CD4-positive, alpha-beta T cell treated with Interleukin-6 at 100 ng/mL for 8 hours (primary cell): ENCODE measurements at regions not wholly inside any gene's neighbourhood (a gene's known extent, or its start where the extent isn't known, plus 50 kb on each side); places are given as distances from the start of the nearest gene placed in this dataset.
A peak's percentile ranks its signal among the peaks of the same experiment; 100 is the strongest.
"Not testable (repeated sequence)": the region's sequence is repeated elsewhere in the genome, so short reads cannot be mapped to it uniquely, and the experiment has no call there.

ENCODE experiments used
- DNase-seq: peaks from one replicate; pipeline ENCODE4 v3.0.0-alpha.2; 2020; ENCODE audit warnings: mixed read lengths, low spot score

DNA sequence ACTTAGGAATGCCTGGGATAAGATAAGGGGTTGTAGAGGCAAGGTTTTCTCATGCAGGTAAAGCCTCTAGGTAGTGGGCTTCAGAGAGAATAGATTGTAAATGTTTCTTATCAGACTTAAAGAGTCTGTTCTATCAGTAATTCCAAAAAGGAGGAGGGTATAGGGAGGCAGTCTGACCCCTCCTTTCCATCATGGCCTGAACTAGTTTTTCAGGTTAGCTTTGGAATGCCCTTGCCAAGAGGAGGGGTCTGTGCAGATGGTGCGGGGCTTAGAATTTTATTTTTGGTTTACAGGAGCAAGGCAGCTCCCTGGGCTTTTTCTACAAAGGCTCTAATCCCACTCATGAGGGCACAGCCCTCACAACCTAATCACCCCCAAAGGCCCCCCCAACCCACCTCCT lies 135.0 kb downstream of the B3GNT2 start:
- no peak for DNase-seq

DNA sequence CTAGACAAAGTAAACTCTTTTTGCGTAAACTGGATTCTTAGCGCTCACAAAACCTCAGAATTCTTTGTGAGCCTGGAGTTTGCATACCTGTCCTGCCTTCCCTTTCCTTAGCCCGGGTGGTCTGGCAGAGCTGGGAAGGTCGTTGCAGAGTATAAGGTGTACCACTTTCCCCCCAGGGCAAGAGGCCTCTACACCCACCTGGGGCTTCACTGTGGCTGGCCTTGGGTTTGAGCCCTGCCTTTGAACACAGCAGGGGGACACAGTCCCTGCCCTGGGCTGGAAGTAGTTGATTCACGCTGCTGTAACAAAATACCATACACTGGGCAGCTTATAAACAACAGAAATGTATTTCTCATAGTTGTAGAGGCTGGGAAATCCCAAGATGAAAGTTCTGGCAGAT lies 133.9 kb downstream of the B3GNT2 start:
- DNase-seq = no peak

DNA sequence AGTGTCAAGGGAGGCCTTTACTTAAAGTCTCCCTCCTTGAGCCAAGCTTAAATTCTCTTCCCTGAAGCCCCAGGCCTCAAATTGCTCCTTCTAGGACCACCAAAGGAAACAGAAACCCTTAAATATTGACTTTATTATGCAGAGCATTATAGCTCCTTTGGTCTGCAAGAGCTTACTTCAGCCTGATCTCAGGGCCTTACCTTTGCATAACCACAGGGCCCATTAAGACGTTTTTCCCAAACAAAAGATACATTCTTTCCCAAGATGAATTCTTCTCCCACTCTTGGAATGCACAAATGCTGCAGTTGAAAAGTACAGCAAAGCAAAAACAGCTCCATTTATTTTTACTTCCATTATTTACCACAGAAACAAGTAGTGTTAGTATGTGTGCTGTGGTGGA lies 130.8 kb downstream of the B3GNT2 start:
- DNase-seq = no peak

DNA sequence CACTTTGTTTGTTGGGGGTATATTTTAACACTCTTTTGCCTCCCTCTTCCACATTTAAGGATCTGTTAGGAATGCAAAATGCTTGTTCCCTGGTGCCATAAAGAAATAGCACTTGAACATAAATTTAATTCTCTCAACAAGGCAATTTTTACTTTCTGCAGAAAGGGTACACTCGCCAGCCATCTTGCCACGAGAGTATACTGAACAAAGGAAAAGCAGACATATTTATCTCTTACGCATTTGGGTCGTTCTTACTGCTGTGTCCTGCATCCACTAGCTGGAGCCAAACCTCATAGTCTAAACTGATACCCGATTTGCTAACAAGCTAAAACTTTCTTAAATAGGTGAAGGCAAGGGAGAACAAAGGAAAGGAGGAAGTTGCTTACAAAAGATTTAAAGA lies 129.5 kb downstream of the B3GNT2 start:
- DNase-seq = no peak

DNA sequence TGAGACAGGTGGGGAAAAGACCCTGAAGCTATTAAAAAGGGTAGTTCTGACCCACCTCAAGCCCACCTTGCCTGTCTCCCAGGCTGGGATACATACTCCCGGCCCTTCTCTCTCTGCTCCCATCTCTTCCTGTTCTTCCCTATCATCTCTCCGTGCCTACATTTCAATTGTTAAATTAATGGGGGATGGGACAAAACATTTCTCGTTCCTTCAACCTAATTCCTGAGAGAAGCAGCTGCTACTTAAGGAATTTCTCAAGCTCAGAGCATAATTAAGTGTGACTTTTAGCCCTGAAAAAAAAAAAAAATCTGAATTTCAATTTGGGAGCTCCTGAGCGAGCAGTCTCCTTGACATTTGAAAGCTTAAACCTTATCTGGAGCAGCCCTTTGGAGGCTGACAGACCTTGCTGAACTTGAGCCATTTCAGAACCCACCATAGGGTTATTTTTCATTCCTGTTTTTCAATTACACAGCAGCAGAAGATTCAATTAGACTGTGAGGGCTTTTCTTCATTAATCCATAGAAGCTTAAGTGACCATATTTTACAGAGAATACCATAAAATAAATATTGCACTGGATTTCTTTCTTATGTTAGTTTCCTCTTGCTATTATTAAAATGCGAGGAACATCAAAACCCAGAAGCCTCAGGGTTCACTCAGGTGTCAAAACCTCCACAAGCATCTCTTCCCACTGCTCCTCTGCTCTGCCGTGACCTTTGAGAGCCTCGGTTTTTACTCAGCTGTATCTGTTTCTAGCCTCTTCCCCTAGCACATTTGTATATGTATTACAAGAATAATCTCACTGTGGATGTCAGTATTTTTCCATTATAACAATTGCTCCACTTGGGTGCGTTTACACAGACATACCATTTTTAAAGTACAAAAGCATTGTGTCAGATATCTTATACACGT lies 125.7 kb downstream of the B3GNT2 start:
- no peak for DNase-seq

DNA sequence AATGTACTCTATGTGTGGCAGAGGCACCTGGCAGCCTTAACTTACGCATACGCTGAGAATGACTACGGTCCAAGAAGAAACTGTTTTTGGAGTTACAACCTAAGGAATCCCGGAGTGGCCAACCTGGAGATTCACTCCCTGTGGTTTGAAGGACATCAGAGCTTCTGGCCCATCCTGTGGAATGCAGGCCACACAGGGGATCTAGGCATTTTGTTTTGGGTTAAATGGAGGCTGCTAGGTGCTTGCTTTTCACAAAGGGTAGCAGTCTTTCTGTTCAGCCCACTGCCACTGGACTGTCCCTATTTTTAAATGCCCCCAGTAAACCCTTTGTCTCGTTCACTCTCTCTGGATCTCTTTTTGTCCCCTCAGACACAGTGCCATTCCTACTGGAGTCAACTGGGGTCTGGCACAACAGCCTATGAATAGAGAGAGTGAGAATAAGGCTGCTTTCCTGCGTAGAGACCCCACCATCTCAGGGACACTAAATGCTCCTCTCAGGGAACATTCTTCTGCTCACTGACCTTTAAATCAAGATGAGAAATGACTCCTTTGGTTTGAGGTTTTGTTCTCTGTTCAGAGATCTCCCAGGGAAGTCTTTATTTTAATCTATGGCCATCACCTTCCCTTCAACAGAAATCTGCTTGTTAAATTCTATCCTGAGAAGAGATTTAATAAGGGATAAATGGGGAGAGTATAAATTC lies 124.9 kb downstream of the B3GNT2 start:
- no peak for DNase-seq

DNA sequence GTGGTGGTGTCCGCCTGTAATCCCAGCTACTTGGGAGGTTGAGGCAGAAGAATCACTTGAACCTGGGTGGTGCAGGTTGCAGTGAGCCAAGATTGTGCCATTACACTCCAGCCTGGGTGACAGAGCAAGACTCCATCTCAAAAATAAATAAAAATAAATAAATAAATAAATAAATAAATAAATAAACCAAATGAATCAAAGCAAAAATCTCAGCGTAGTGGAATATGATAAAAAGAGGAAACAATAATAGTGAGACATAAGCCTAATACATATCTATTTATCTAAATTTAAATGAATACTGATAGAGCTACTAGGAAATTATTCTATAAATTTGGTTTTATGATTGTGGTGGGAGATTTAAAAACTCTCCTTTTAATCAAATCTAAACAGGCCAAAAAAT lies 124.2 kb downstream of the B3GNT2 start:
- not testable (repeated sequence) for DNase-seq

DNA sequence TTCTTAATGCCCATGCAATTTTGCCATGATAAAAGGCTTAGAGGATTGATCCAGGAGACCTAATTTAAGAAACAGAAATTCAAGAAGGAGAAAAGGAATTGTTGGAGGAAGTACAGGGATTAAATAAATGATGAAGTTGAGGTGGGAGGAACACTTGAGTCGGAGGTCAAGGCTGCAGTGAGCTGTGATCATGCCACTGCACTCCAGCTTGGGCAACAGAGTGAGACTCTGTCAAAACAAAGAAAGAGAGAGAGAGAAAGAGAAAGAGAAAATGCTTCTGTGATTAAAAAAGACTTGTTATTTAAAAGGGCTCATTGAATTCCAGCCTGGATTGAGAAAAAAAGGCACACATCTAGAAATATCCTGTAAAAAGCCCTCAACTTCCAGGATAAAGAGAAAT lies 123.2 kb downstream of the B3GNT2 start:
- DNase-seq = no peak

DNA sequence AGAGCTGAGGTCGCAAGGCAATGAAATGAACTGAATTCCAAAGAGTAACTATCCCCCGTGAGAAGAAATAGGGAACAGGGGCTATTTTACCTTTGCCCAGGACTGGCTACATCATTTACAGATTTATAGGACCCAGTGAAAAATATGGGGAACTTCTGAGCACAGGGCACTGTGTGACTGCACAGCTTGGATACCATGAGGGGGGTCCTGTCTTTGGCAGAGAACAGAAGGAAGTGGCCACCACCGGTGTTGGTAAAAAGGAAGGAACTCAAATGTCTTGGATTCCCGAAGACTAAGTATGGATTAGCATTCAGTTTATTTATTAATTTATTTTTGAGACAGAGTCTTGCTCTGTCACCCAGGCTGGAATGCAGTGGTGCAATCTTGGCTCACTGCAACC lies 119.6 kb downstream of the B3GNT2 start:
- no peak for DNase-seq

DNA sequence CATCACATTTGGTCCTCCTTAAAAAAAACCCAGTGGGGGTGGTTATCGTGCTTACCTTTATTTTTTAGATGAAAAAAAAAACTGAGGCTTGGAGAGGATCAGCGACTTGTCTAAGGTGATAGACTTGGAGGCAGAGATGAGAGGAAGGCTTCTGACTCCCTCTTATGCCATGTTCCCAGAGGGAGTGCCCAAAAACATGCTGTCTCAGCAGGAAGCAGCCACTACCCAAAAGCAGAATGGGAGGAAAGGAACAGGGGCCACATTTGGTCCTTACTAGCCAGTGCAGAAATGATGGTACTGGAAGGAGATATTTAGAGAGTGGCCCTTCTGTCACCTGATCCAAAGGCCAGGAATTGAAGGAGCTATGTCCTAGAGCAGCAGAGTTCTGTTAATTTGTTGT lies 118.4 kb downstream of the B3GNT2 start:
- no peak for DNase-seq

DNA sequence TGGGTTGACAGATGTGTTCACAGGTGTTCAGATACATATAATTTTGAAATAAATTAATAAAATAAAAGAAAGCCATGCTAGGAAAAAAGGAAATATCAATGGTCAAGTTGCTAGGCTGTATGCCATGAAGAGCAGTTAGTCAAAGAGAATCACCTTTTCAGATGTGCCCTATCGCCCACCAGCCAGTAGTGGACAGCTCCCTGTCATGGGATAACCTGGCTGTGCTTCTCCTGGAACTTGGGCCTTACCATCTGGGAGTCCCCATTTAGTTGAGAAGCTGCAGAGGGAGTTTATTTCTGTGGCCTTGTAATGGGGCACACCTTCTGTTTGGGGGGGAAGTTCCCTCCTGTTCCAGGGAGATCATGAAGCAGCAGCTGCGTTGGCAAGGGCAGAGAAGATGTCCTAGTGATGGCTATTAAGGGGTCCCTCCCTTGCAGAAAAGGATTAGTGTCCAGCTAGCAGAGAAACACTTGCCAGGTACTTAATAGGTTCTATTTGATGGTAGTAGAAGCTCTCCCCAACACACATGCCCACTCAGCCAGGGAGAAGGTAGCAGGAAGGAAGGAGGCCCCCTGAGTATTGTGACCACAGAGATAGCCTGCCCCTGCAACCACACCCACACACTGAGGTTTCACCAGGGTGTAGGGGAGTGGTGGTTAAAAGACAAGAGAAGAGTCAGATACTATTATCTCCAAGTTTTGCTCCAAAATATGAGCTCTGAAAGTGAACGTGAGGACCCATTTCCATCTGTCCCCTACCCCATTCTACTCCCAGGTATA lies 117.7 kb downstream of the B3GNT2 start:
- no peak for DNase-seq

DNA sequence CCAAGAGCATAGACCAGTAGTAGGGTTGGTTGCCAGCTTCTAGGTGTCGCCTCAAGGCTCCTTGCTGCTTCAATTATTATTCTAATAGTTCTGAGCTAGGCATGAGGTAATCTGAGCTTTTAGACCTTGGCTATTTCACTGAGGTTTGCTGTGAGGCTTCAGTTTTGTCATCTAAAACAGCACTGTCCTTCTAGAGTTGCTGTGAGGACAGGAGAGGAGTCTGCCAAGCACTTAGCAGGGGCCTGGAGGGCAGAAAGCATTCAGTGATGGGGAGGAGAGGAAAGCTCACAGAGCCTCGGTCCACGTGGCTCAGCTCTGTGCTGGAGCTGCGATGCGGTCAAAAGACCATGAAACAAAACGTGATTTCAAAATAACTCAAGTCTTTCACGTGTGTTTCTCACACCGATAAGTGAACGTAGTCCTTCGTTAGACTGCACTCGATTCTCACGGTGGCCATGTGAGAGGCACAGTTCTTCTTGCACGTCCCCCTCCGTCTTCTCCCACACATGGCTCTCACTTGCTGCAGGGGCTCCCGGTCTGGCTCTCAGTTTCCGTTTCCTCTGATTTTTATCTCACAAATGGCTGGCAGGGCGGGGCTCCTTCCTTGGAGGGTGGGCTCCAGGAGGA lies 113.7 kb downstream of the B3GNT2 start:
- no peak for DNase-seq

DNA sequence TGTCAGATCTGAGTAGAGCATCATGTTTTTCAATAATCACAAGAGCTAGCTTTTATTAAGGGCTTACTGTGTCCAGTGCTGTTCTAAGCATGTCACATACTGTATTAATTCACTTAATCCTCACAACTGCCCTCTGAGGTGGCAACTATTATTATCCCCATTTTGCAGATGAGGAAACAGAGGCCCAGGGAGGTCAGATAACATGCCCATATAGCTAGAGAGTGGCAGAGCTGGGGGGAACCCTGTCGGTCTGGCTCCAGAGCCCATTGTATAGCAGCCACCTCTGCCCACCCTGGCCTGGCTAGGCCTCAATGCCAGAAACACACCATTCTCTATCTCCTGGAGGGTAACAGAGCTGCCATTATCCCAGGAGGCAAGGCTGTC lies 113.2 kb downstream of the B3GNT2 start:
- DNase-seq = no peak

DNA sequence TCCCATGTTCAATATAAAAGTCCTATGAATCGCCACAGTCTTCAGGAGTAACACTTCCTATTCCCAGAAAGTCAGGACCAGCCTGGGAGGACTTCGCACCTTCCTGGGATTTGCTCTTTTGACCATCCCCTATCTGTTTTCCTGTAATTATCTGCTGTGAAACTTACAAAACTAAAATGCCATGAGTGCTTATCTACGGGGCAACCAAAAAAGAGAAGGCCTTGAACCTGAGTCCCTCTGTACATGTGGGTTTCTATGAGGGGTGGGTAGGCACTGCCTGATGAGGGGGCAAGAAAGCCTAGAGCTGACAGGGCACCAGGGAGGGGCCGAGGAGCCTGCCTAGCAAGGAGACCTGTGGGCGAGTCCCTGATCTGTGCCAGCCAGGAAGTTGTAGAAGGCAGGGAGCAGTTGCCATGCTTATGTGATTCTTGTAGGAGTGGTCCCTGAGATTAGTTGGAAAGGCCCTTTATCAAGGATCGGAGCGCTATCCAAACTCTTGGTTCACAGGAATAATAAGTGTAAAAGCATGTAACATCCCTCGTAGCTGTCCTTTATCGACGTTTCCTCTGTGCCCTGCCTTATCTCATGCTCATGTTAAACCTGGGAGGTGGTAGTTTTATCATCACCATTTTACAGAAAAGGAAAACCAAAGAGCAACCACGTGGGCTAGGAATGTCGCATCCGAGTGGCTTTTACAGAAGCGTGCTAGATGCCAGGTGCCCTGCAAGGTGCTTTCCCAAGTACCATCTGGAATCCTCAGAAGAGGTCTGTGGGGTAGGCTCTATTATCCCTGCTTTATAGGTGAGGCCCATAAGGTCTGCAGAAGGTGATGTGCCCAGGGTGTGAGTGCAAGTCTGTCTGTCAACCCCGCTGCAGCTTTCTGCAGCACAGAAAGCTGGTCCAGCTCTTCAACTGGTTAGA lies 111.8 kb downstream of the B3GNT2 start:
- DNase-seq = no peak

DNA sequence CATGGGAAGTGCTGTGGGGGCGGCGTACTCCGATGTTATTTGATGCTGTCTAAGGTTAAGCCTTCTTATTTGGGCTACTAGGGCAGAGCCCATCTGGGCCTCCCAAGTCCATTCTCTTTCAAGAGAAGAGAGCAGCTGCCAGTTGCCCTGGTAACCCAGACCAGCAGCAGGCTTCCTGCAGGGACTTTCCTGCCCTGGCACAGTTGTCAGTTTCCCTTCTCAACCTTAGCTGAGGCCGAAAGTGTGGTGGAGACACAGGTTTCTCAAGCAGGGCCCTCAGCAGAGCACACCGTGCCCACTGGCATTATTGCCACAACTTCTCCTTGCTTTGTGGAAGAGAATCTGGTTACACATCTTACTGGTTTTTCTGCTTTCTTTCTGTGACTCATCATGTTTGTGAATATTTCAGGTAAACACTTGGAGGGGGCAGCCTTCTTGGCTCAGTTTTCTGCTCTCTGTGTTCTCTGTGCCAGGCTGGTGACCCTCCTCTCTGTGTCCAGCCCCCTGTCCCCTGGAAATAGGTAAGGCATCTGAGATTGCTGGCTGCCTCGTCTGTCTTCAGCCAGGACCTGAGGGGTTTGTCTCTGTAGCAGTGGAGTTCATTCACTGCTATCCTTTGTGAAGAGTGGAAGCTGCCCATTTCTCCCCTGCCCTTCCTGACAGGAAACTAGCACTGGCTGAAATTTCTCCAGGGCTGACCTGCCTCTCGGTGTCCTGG lies 111.0 kb downstream of the B3GNT2 start:
- peak; percentile 27 for DNase-seq

DNA sequence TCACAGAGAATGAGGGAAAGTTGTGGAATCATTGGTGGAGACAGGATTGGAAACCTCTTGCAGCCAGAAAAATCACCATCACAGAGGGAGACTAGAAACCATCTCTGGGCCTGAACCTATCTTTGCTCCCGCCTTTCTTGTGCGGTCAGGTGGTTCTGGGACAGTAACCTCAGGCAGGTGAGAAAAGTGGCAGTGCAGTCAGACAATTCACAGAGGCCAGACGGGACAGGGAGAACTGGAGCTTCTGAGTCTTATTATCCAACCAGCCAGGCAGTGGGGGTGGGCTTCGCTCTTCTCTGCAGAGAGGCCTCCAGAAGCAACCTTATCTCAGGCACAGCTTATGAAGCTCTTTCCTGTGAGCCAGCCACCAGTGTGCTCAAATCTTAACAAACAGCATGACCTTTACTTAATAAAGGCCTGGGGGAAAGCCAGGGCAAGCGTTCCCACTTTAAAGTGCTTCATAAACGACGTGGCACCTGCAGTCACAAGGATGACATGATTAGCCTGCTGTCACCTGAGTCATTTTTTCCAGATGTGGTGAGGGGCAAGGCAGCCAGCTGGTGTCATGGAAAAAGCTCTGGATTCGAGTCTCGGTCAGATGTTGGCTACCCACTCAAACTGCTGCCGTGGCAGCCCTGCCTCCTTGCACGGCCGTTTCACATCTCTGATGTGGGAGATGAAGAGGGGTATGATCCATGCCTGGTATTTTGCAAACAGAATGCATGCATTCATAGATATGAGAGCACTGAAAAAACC lies 109.7 kb downstream of the B3GNT2 start:
- peak; percentile 8 for DNase-seq

DNA sequence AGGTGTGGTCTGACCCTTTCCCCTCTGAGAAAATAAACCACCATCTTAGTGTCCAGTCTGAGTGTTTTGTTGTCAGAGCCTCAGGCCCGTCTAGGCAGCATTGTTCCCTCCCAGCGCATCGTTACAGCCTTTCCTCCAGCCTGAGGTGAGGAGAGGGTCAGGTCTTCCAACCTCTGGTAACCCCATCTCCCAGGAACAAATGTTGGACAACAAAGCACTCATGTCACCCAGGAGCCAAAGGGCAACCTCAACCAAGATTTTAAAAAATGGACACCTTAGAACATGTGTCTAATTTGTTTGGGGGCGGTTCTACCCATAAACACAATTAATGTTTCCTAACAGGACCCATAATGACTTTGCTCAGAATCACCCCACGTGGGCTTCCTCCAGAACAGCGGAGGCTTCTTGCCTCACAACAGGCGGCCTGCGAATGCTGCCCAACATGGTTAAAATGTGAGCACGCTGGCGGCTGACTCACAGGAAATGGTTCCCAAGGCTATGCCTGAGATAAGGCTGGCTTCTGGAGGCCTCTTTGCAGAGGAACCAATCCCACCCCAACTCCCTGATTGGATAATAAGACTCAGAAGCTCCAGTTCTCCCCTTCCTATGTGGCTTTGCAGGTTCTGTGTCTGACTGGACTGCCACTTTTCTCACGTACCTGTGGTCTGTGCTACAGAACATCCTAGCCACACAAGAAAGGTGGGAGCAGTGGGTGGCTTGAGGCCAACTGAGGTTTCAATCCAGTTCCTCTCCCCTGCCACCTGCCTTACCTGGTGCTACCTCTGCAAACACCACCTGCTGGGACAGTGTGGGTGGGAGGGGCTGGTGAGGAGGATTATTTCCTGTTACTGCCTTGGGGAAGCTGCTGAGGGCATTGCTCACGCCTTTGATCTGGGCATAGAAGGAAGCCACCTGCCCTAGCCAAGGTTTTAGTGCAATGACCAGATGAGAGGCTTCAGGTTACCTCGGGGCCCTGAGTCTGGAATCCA lies 108.8 kb downstream of the B3GNT2 start:
- DNase-seq = peak; percentile 37

DNA sequence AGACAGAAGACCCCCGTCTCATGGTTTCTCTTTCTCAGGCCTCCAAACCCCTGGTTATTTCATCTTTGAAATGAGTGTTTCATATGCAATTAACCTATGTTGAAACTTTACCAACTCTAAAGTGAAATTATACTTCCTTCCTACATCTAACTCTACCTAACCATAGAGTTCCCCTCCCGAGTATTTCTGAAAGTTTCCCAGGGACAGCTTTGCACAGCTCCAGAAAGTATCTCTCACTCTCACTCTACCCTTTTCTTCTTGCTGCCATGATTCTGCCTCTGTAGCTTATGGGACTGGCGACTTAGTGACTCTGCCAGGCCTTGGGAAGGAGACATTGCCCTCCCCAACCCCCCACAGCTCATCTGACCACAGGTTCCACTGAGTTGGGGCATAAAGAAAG lies 107.9 kb downstream of the B3GNT2 start:
- no peak for DNase-seq
